Kidney (tissue), 13 donors: ENCODE measurements at regions not wholly inside any gene's neighbourhood (a gene's known extent, or its start where the extent isn't known, plus 50 kb on each side); places are given as distances from the start of the nearest gene placed in this dataset.
"Not testable (repeated sequence)": the region's sequence is repeated elsewhere in the genome, so short reads cannot be mapped to it uniquely, and the experiment has no call there.

Experiments
- DNase-seq, 5 donors: peaks; one replicate each; pipeline ENCODE4 v3.0.0-alpha.2; 2013 to 2020
- FAIRE-seq: peaks from 2 replicates; lab custom pipeline; 2012; peaks lifted over from hg19 to GRCh38; lab: Jason Lieb, UNC
- H3K27ac ChIP-seq, 2 donors: one replicate each; pipeline ENCODE4 v1.7.0; 2013; ENCODE audit warnings: low read depth in 2 of 2, low read length in 2 of 2, inconsistent platforms in 1 of 2
- H3K27me3 ChIP-seq: one replicate; pipeline ENCODE4 v1.7.1; 2013; ENCODE audit warnings: low read length, inconsistent platforms; ENCODE audit not compliant: control insufficient read depth, insufficient read depth
- H3K36me3 ChIP-seq, 3 donors: one replicate each; pipeline versions ENCODE4 v1.7.0 to v1.7.1; 2013; ENCODE audit warnings: low read length in 3 of 3, control low read depth in 1 of 3, inconsistent platforms in 1 of 3; ENCODE audit not compliant: insufficient read depth in 3 of 3, control insufficient read depth in 2 of 3
- H3K4me1 ChIP-seq, 3 donors: one replicate each; pipeline versions ENCODE4 v1.7.0 to v1.7.1; 2013; ENCODE audit warnings: low read length in 3 of 3, inconsistent platforms in 1 of 3, low read depth in 1 of 3; ENCODE audit not compliant: control insufficient read depth in 2 of 3, insufficient read depth in 2 of 3
- H3K4me3 ChIP-seq, 3 donors: one replicate each; pipeline versions ENCODE4 v1.7.0 to v1.8.1; 2013; ENCODE audit warnings: low read length in 3 of 3, control low read depth in 1 of 3, inconsistent platforms in 1 of 3
- H3K9ac ChIP-seq, 3 donors: one replicate each; pipeline versions ENCODE4 v1.7.0 to v1.7.1; 2013; ENCODE audit warnings: low read length in 3 of 3, control low read depth in 1 of 3, inconsistent platforms in 1 of 3
- H3K9me3 ChIP-seq, 3 donors: one replicate each; pipeline versions ENCODE4 v1.7.0 to v1.7.1; 2013; ENCODE audit warnings: low read length in 3 of 3, control low read depth in 1 of 3, inconsistent platforms in 1 of 3; ENCODE audit not compliant: control insufficient read depth in 2 of 3, insufficient read depth in 1 of 3
- CTCF ChIP-seq: IDR thresholded peaks from 3 replicates; pipeline ENCODE4 v1.5.1; 2012; ENCODE audit warnings: mild to moderate bottlenecking, moderate library complexity, borderline replicate concordance; ENCODE audit not compliant: insufficient read depth; ENCODE audit errors: extremely low read depth
- intact Hi-C: fragments of 100-400 bp; cut with DNase I; formaldehyde crosslinking; loops from one replicate; pipeline ENCODE4 v1.11.1; 2022
- donor health status: control.
- donor health status: control.
- donor health status: control.
- donor health status: control.
- donor health status: control.
- donor health status: DM: yes; HTN: yes; CAD: no.
- donor health status: Normal renal cell carcinoma (clear cell type).

DNA sequence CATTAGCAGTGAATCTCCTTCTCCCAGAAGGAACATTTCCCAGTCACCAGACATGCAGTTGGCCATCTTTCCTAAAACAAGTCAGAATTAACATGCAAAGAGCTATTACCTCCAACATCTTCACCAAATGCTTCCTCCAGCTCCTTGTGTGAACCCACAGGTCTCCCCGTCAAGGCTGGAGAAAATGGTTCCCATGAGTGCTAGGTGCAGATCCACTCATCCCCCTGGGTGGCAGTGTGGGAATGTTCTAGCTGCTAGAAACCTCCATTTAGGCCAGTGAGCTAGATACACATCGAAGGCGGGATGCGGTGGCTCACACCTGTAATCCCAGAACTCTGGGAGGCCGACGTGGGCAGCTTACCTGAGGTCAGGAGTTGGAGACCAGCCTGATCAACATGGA is 603.9 kb upstream of the SLC35B3 start:
- Histone ChIP-seq H3K27ac (no peak overlapping the region), H3K9me3 (no peaks in the 10 kb centered on the region), H3K36me3 (no peaks in the 10 kb centered on the region), H3K27me3 (no peaks in the 10 kb centered on the region), H3K9ac (no peak overlapping the region), H3K4me1 (no peaks in the 10 kb centered on the region), H3K4me3 (no peak overlapping the region)
- no peak for DNase-seq
- intact Hi-C loops: no loop called here
- no peak for TF ChIP-seq CTCF
- no peak for FAIRE-seq

- H3K27ac ChIP-seq: no peak overlapping the region
- H3K36me3 ChIP-seq: no peaks in the 10 kb centered on the region
- FAIRE-seq: no peak
- intact Hi-C loops: no loop called here
- H3K9me3 ChIP-seq: peaks cover 0 to under 1% (median 0%) of the 10 kb centered on the region in 3 donors
- no peaks in the 10 kb centered on the region for H3K27me3 ChIP-seq
- no peak overlapping the region for H3K9ac ChIP-seq
- no peak for TF ChIP-seq CTCF
- H3K4me3 ChIP-seq: no peak overlapping the region
- no peak for DNase-seq
- H3K4me1 ChIP-seq: no peaks in the 10 kb centered on the region
Observed at GRCh38 chr6:9028086-9028485, 592.7 kb upstream of the SLC35B3 start.

GRCh38 chr6:9025796-9026394 is 590.5 kb upstream of the SLC35B3 start:
- Histone ChIP-seq H3K9me3 (peaks cover 0 to 4% (median 0%) of the 10 kb centered on the region in 3 donors), H3K4me1 (no peaks in the 10 kb centered on the region), H3K27ac (no peak overlapping the region), H3K4me3 (no peak overlapping the region), H3K27me3 (no peaks in the 10 kb centered on the region), H3K9ac (no peak overlapping the region), H3K36me3 (no peaks in the 10 kb centered on the region)
- DNase-seq (no peak), FAIRE-seq (no peak)
- intact Hi-C loops: no loop called here
- TF ChIP-seq CTCF: no peak

GRCh38 chr6:9025228-9025627 is 589.9 kb upstream of the SLC35B3 start:
- H3K4me3 ChIP-seq: no peak overlapping the region
- H3K27ac ChIP-seq: no peak overlapping the region
- intact Hi-C loops: no loop called here
- DNase-seq: no peak
- no peaks in the 10 kb centered on the region for H3K27me3 ChIP-seq
- no peaks in the 10 kb centered on the region for H3K36me3 ChIP-seq
- peaks cover 0 to 4% (median 0%) of the 10 kb centered on the region in 3 donors for H3K9me3 ChIP-seq
- no peak for TF ChIP-seq CTCF
- H3K9ac ChIP-seq: no peak overlapping the region
- no peak for FAIRE-seq
- no peaks in the 10 kb centered on the region for H3K4me1 ChIP-seq

GRCh38 chr6:9024246-9024645 is 588.9 kb upstream of the SLC35B3 start:
- FAIRE-seq, H3K9ac ChIP-seq, H3K36me3 ChIP-seq, H3K27ac ChIP-seq, H3K9me3 ChIP-seq, H3K4me1 ChIP-seq, H3K4me3 ChIP-seq, intact Hi-C loops, H3K27me3 ChIP-seq, DNase-seq: not testable (repeated sequence)
